Mesendoderm (in vitro differentiated cells): ENCODE measurements at regions not wholly inside any gene's neighbourhood (a gene's known extent, or its start where the extent isn't known, plus 50 kb on each side); places are given as distances from the start of the nearest gene placed in this dataset.
A peak's percentile ranks its signal among the peaks of the same experiment; 100 is the strongest.
"Not testable (repeated sequence)": the region's sequence is repeated elsewhere in the genome, so short reads cannot be mapped to it uniquely, and the experiment has no call there.

ENCODE experiments used
- DNase-seq: peaks from one replicate; pipeline ENCODE4 v3.0.0; 2013
- H2AK5ac ChIP-seq: 2 replicates; pipeline ENCODE4 v1.6.1; 2013; ENCODE audit warnings: low read length, inconsistent platforms
- H2BK120ac ChIP-seq: 2 replicates; pipeline ENCODE4 v1.6.1; 2013; ENCODE audit warnings: low read depth, mild to moderate bottlenecking, low read length, moderate library complexity, mixed read lengths
- H2BK15ac ChIP-seq: replicated peaks from 2 replicates; pipeline ENCODE4 v1.6.1; 2013; ENCODE audit warnings: low read depth, mild to moderate bottlenecking, moderate library complexity
- H2BK5ac ChIP-seq: 2 replicates; pipeline ENCODE4 v1.6.1; 2013; ENCODE audit warnings: low read length, inconsistent platforms
- H3K18ac ChIP-seq: 2 replicates; pipeline ENCODE4 v1.6.1; 2013; ENCODE audit warnings: mild to moderate bottlenecking, low read length, mixed read lengths
- H3K23ac ChIP-seq: one replicate; pipeline ENCODE4 v1.6.1; 2013; ENCODE audit warnings: low read length
- H3K27ac ChIP-seq: 2 replicates; pipeline ENCODE4 v1.5.1; 2013; ENCODE audit warnings: low read depth, mild to moderate bottlenecking, inconsistent platforms, low read length, moderate library complexity
- H3K27me3 ChIP-seq: 2 replicates; pipeline ENCODE4 v1.6.1; 2013; ENCODE audit warnings: low read length, control low read depth, mild to moderate bottlenecking, inconsistent platforms; ENCODE audit not compliant: insufficient read depth, poor library complexity
- H3K36me3 ChIP-seq: 2 replicates; pipeline ENCODE4 v1.6.1; 2013; ENCODE audit warnings: low read length, inconsistent platforms; ENCODE audit not compliant: control insufficient read depth, insufficient read depth
- H3K4ac ChIP-seq: one replicate; pipeline ENCODE4 v1.6.1; 2013; ENCODE audit warnings: low read depth, mild to moderate bottlenecking, low read length, moderate library complexity
- H3K4me1 ChIP-seq: 2 replicates; pipeline ENCODE4 v1.6.1; 2013; ENCODE audit warnings: low read depth, low read length, inconsistent platforms; ENCODE audit not compliant: control insufficient read depth
- H3K4me2 ChIP-seq: 2 replicates; pipeline ENCODE4 v1.6.1; 2013; ENCODE audit warnings: low read length
- H3K4me3 ChIP-seq: 2 replicates; pipeline ENCODE4 v1.5.1; 2013; ENCODE audit warnings: mild to moderate bottlenecking, low read length
- H3K56ac ChIP-seq: one replicate; pipeline ENCODE4 v1.6.1; 2013; ENCODE audit warnings: low read length
- H3K79me1 ChIP-seq: 2 replicates; pipeline ENCODE4 v1.6.1; 2013; ENCODE audit warnings: low read length, inconsistent platforms
- H3K79me2 ChIP-seq: 2 replicates; pipeline ENCODE4 v1.6.1; 2013; ENCODE audit warnings: mild to moderate bottlenecking, low read length; ENCODE audit not compliant: control insufficient read depth, insufficient read depth
- H3K9ac ChIP-seq: 2 replicates; pipeline ENCODE4 v1.6.1; 2013; ENCODE audit warnings: low read length, inconsistent platforms
- H4K5ac ChIP-seq: one replicate; pipeline ENCODE4 v1.6.1; 2013; ENCODE audit warnings: low read length
- H4K8ac ChIP-seq: one replicate; pipeline ENCODE4 v1.6.1; 2013; ENCODE audit warnings: low read depth, mild to moderate bottlenecking, control low read depth, low read length, moderate library complexity
- WGBS: extraction: QIAGEN DNeasy Blood & Tissue Kit; methylation state at CpG from one replicate; pipeline ENCODE4 v1.1.7; 2013; ENCODE audit warnings: low lambda C conversion rate, missing lambda C conversion rate; ENCODE audit not compliant: insufficient coverage; ENCODE audit errors: extremely low coverage; 5-methylcytosine and 5-hydroxymethylcytosine counted together

GRCh38 chr1:96597218-96597617, 124.4 kb upstream of the PTBP2 start:
- H3K27ac ChIP-seq = no peak overlapping the region
- no peak overlapping the region for H2BK5ac ChIP-seq
- no peak overlapping the region for H2AK5ac ChIP-seq
- no peak overlapping the region for H3K4ac ChIP-seq
- no peak overlapping the region for H3K23ac ChIP-seq
- no peak overlapping the region for H2BK15ac ChIP-seq
- no CpG with 5 or more reads among the region's 1 CpG for WGBS
- no peaks in the 10 kb centered on the region for H3K27me3 ChIP-seq
- no peaks in the 10 kb centered on the region for H3K36me3 ChIP-seq
- no peaks in the 10 kb centered on the region for H3K79me1 ChIP-seq
- no peak overlapping the region for H3K4me3 ChIP-seq
- no peak overlapping the region for H4K5ac ChIP-seq
- no peaks in the 10 kb centered on the region for H3K79me2 ChIP-seq
- H3K9ac ChIP-seq = no peak overlapping the region
- H3K18ac ChIP-seq = no peak overlapping the region
- no peak overlapping the region for H3K4me2 ChIP-seq
- DNase-seq = no peak
- no peak overlapping the region for H2BK120ac ChIP-seq
- no peak overlapping the region for H3K56ac ChIP-seq
- no peak overlapping the region for H4K8ac ChIP-seq
- H3K4me1 ChIP-seq = peaks cover 2% of the 10 kb centered on the region

GRCh38 chr1:96598416-96599168, 123.0 kb upstream of the PTBP2 start:
- Histone ChIP-seq H3K27me3 (no peaks in the 10 kb centered on the region), H3K56ac (no peak overlapping the region), H2BK120ac (no peak overlapping the region), H2BK15ac (no peak overlapping the region), H3K9ac (no peak overlapping the region), H3K23ac (no peak overlapping the region), H4K8ac (no peak overlapping the region), H3K79me1 (no peaks in the 10 kb centered on the region), H2AK5ac (no peak overlapping the region), H3K4me2 (no peak overlapping the region), H3K18ac (no peak overlapping the region), H2BK5ac (no peak overlapping the region), H3K4ac (no peak overlapping the region), H4K5ac (no peak overlapping the region), H3K4me3 (no peak overlapping the region), H3K4me1 (peaks cover 2% of the 10 kb centered on the region), H3K27ac (no peak overlapping the region), H3K79me2 (no peaks in the 10 kb centered on the region), H3K36me3 (no peaks in the 10 kb centered on the region)
- WGBS = no CpG with 5 or more reads among the region's 4 CpGs
- DNase-seq = no peak

- not testable (repeated sequence) for H2BK15ac ChIP-seq, H3K4me3 ChIP-seq, H3K27ac ChIP-seq, H3K4me2 ChIP-seq, H3K23ac ChIP-seq, H3K56ac ChIP-seq, H2AK5ac ChIP-seq, H3K9ac ChIP-seq, H3K18ac ChIP-seq, H3K79me2 ChIP-seq, H3K4me1 ChIP-seq, H4K8ac ChIP-seq, H4K5ac ChIP-seq, H3K4ac ChIP-seq, H2BK5ac ChIP-seq, H3K79me1 ChIP-seq, DNase-seq, H3K27me3 ChIP-seq, H3K36me3 ChIP-seq, H2BK120ac ChIP-seq
- no CpG with 5 or more reads among the region's 16 CpGs for WGBS
Measured at GRCh38 chr1:96604620-96605019, 117.0 kb upstream of the PTBP2 start.

GRCh38 chr1:96617375-96617774, 104.2 kb upstream of the PTBP2 start:
- not testable (repeated sequence) for H3K27me3 ChIP-seq, H2BK15ac ChIP-seq, H3K36me3 ChIP-seq, H3K9ac ChIP-seq, H3K23ac ChIP-seq, H3K79me2 ChIP-seq, H4K5ac ChIP-seq, H3K4me1 ChIP-seq, H3K18ac ChIP-seq, H2AK5ac ChIP-seq, H3K4ac ChIP-seq, H3K27ac ChIP-seq, H3K79me1 ChIP-seq, DNase-seq, H4K8ac ChIP-seq, H2BK120ac ChIP-seq, H3K56ac ChIP-seq, H2BK5ac ChIP-seq, H3K4me3 ChIP-seq, H3K4me2 ChIP-seq
- no CpG with 5 or more reads among the region's 5 CpGs for WGBS

- DNase-seq = no peak
- H4K8ac ChIP-seq = no peak overlapping the region
- H3K27ac ChIP-seq = no peak overlapping the region
- H2BK15ac ChIP-seq = no peak overlapping the region
- H4K5ac ChIP-seq = no peak overlapping the region
- no peak overlapping the region for H2AK5ac ChIP-seq
- H3K4ac ChIP-seq = no peak overlapping the region
- no peaks in the 10 kb centered on the region for H3K36me3 ChIP-seq
- H3K4me2 ChIP-seq = no peak overlapping the region
- H3K23ac ChIP-seq = no peak overlapping the region
- H3K4me3 ChIP-seq = no peak overlapping the region
- H2BK5ac ChIP-seq = no peak overlapping the region
- no peaks in the 10 kb centered on the region for H3K4me1 ChIP-seq
- no peak overlapping the region for H3K56ac ChIP-seq
- H3K27me3 ChIP-seq = no peaks in the 10 kb centered on the region
- no peaks in the 10 kb centered on the region for H3K79me2 ChIP-seq
- H3K79me1 ChIP-seq = no peaks in the 10 kb centered on the region
- WGBS = no CpG with 5 or more reads among the region's 1 CpG
- H2BK120ac ChIP-seq = no peak overlapping the region
- H3K9ac ChIP-seq = no peak overlapping the region
- peak overlapping the region; percentile 28 for H3K18ac ChIP-seq
Measured at GRCh38 chr1:96632045-96632664, 89.4 kb upstream of the PTBP2 start.
